Endodermal cell (in vitro differentiated cells): ENCODE measurements at regions not wholly inside any gene's neighbourhood (a gene's known extent, or its start where the extent isn't known, plus 50 kb on each side); places are given as distances from the start of the nearest gene placed in this dataset.

Experiments used
- DNase-seq: peaks from one replicate; pipeline ENCODE4 v3.0.0-alpha.2; 2017
- H3K27ac ChIP-seq: 2 replicates; pipeline ENCODE4 v1.5.1; 2013; ENCODE audit warnings: mild to moderate bottlenecking, low read depth, low read length, moderate library complexity
- H3K27me3 ChIP-seq: 2 replicates; pipeline ENCODE4 v1.6.1; 2013; ENCODE audit warnings: mild to moderate bottlenecking, low read length, moderate library complexity; ENCODE audit not compliant: insufficient read depth, control insufficient read depth, poor library complexity, severe bottlenecking
- H3K36me3 ChIP-seq: 2 replicates; pipeline ENCODE4 v1.7.0; 2013; ENCODE audit warnings: mild to moderate bottlenecking, low read length, moderate library complexity; ENCODE audit not compliant: control insufficient read depth, insufficient read depth
- H3K4me1 ChIP-seq: one replicate; pipeline ENCODE4 v1.7.0; 2013; ENCODE audit warnings: low read length; ENCODE audit not compliant: control insufficient read depth, insufficient read depth
- H3K4me3 ChIP-seq: 2 replicates; pipeline ENCODE4 v1.5.1; 2013; ENCODE audit warnings: mild to moderate bottlenecking, low read length, moderate library complexity
- H3K9ac ChIP-seq: 2 replicates; pipeline ENCODE4 v1.6.1; 2013; ENCODE audit warnings: mild to moderate bottlenecking, low read length, moderate library complexity; ENCODE audit not compliant: poor library complexity, severe bottlenecking; ENCODE audit errors: extremely low read depth
- H3K9me3 ChIP-seq: 2 replicates; pipeline ENCODE4 v1.6.1; 2013; ENCODE audit warnings: mild to moderate bottlenecking, low read length, moderate library complexity; ENCODE audit not compliant: control insufficient read depth
- H3K27ac Mint-ChIP-seq: 2 replicates; pipeline ENCODE4 v1.8.0; 2020; ENCODE audit warnings: mixed read lengths
- H3K27me3 Mint-ChIP-seq: 2 replicates; pipeline ENCODE4 v1.8.0; 2021; ENCODE audit warnings: mild to moderate bottlenecking, mixed read lengths; ENCODE audit not compliant: insufficient read depth
- H3K36me3 Mint-ChIP-seq: 2 replicates; pipeline ENCODE4 v1.8.0; 2020; ENCODE audit warnings: low read depth, mixed read lengths
- H3K4me1 Mint-ChIP-seq: 2 replicates; pipeline ENCODE4 v1.8.0; 2020; ENCODE audit warnings: mixed read lengths
- H3K4me3 Mint-ChIP-seq: 2 replicates; pipeline ENCODE4 v1.8.0; 2020; ENCODE audit warnings: mild to moderate bottlenecking, moderate library complexity, mixed read lengths
- H3K9me3 Mint-ChIP-seq: 2 replicates; pipeline ENCODE4 v1.8.0; 2020; ENCODE audit warnings: mild to moderate bottlenecking, mixed read lengths
- CTCF ChIP-seq: fragments of 200-600 bp; sonication (generic); conservative IDR thresholded peaks from 2 replicates; pipeline ENCODE4 v1.5.0; 2021; ENCODE audit warnings: antibody characterized with exemption, mild to moderate bottlenecking
- WGBS, 2 experiments: methylation state at CpG; one replicate each; pipeline versions ENCODE4 v1.1.5 to v1.1.7; 2013; ENCODE audit warnings: missing lambda C conversion rate in 2 of 2, mixed read lengths in 1 of 2; ENCODE audit not compliant: insufficient coverage in 1 of 2, insufficient read length in 1 of 2; 5-methylcytosine and 5-hydroxymethylcytosine counted together

GRCh38 chrX:113868177-113868576, 715.7 kb upstream of the HTR2C start:
- no peak for DNase-seq
- Histone ChIP-seq H3K9me3 (no peaks in the 10 kb centered on the region), H3K36me3 (no peaks in the 10 kb centered on the region), H3K4me3 (no peak overlapping the region), H3K4me1 (no peaks in the 10 kb centered on the region), H3K27me3 (no peaks in the 10 kb centered on the region), H3K27ac (no peak overlapping the region), H3K9ac (no peak overlapping the region)
- no peaks in the 10 kb centered on the region for H3K27me3 Mint-ChIP-seq
- no peak overlapping the region for H3K27ac Mint-ChIP-seq
- peaks cover 18% of the 10 kb centered on the region for H3K9me3 Mint-ChIP-seq
- no peak for TF ChIP-seq CTCF
- H3K4me3 Mint-ChIP-seq: no peak overlapping the region
- H3K36me3 Mint-ChIP-seq: peaks cover 53% of the 10 kb centered on the region
- peaks cover 7% of the 10 kb centered on the region for H3K4me1 Mint-ChIP-seq
- WGBS, 2 experiments: 20 to 58% methylated on average over 1 to 5 of the region's 5 CpGs

GRCh38 chrX:113849408-113849807, 734.5 kb upstream of the HTR2C start:
- Mint-ChIP-seq H3K4me3 (no peak overlapping the region), H3K27ac (no peak overlapping the region), H3K27me3 (no peaks in the 10 kb centered on the region), H3K4me1 (no peaks in the 10 kb centered on the region), H3K9me3 (no peaks in the 10 kb centered on the region), H3K36me3 (peaks cover 21% of the 10 kb centered on the region)
- Histone ChIP-seq H3K4me1 (no peaks in the 10 kb centered on the region), H3K4me3 (no peak overlapping the region), H3K9ac (no peak overlapping the region), H3K27me3 (no peaks in the 10 kb centered on the region), H3K27ac (no peak overlapping the region), H3K9me3 (no peaks in the 10 kb centered on the region), H3K36me3 (no peaks in the 10 kb centered on the region)
- no peak for TF ChIP-seq CTCF
- DNase-seq: no peak

GRCh38 chrX:113833096-113834055, 750.5 kb upstream of the HTR2C start:
- no peak overlapping the region for H3K27ac ChIP-seq

More at GRCh38 chrX:113833096-113834055, 750.5 kb upstream of the HTR2C start:
- Histone ChIP-seq H3K9ac (no peak overlapping the region), H3K4me1 (no peaks in the 10 kb centered on the region), H3K4me3 (no peak overlapping the region), H3K27me3 (no peaks in the 10 kb centered on the region), H3K36me3 (no peaks in the 10 kb centered on the region), H3K9me3 (no peaks in the 10 kb centered on the region)
- H3K9me3 Mint-ChIP-seq: no peaks in the 10 kb centered on the region
- peaks cover 2% of the 10 kb centered on the region for H3K36me3 Mint-ChIP-seq
- no peak overlapping the region for H3K27ac Mint-ChIP-seq
- WGBS, 2 experiments: 93 to 95% methylated on average over 5 to 8 of the region's 8 CpGs
- DNase-seq: no peak
- peaks cover 1% of the 10 kb centered on the region for H3K4me1 Mint-ChIP-seq
- TF ChIP-seq CTCF: no peak
- H3K27me3 Mint-ChIP-seq: no peaks in the 10 kb centered on the region
- no peak overlapping the region for H3K4me3 Mint-ChIP-seq
